GM18517 (cell line): ENCODE measurements at regions not wholly inside any gene's neighbourhood (a gene's known extent, or its start where the extent isn't known, plus 50 kb on each side); places are given as distances from the start of the nearest gene placed in this dataset.
"Not testable (repeated sequence)": the region's sequence is repeated elsewhere in the genome, so short reads cannot be mapped to it uniquely, and the experiment has no call there.

Experiments used
- ATAC-seq: cut with Tn5 transposase; IDR thresholded peaks from one replicate; pipeline ENCODE4 v1.9.1; 2021; ENCODE audit warnings: mild to moderate bottlenecking, moderate library complexity; ENCODE audit not compliant: unreplicated experiment

DNA sequence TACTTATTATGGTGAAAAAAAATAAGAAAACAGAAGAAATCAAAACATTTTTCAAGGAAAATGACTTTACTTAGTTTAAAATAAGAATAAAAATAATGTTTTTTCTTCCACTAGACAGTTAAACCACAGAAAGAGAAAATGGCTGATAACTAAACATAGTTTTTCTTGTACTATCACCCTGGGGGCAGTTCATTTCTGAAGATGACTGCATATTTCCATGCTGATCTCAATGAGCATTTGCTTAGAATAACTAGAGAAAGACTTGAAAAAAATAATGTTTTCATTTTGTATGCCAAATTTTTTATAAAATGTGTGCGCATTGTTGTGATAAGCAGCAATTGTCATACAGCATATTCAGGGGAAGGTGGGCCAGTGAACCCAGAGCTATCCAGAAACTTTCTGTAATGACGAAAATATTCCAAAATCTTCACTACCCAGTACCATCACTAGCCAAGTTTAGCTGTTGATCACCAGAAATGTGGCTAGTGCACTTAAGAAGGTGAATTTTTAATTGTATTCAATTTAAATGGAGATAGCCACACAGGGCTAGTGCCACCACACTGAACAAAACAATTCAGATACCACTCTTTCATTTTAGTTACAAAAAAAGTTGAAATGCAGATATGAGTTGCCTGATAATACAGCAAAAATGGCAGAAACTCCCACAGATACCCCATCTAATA, 513.4 kb upstream of the NETO1 start:
- no peak for ATAC-seq

GRCh38 chr18:73366713-73367112, 498.9 kb upstream of the NETO1 start:
- ATAC-seq: no peak

DNA sequence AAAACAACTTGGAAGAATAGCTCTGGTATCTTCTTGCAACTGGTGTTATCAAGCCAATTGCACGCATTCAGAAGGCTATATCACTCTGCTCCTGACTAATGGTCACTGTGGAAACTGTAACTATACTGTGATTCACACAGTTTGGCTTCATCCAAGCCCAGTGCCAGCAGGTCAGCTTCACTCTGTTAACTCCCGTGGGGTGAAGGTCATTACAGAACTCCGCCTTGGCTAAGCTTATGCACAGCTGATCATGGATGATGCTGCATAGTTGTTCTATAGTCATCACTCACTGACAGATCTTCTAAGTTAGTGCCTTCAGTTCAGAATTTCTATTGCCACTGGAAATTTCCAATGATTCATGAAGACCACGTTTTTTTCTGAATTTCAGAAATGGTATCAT, 497.2 kb upstream of the NETO1 start:
- no peak for ATAC-seq

DNA sequence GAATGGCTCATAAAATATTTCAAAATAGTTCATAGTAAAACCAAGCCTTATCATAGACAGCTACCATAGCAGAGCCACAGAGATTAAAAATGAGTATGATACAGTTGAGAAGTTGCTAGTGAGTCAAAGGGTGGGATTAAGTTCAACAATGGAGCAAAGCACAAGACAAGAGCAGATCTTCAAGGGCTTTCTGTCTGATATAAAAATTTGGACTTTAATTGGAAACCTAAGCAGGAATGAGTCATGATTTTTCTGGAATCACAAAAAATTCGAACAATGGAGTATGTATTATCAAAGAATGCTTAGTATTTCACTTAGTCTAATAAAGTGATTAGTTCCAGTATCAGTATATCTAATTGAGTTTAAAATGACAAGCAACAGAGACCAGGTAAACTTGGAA, 487.3 kb upstream of the NETO1 start:
- ATAC-seq: no peak

DNA sequence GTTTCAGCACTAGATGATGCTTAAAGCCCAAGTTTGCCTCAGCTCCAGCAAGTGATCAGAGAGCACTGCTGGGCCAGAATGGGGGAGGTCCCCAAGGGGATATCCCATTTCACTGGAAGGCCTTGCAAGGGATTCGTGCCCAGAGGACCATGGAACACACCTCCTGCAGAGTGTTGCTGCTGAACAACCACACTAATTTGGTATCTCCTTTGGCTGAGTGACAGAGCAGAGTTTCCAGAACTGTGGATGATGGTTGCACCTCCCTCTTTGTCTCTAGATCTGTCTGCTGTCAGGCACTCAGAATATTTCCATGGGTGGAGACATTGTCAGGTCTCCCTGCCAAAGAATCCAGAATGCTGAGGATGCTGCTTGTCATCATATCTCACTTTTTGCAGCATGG, 484.8 kb upstream of the NETO1 start:
- no peak for ATAC-seq

DNA sequence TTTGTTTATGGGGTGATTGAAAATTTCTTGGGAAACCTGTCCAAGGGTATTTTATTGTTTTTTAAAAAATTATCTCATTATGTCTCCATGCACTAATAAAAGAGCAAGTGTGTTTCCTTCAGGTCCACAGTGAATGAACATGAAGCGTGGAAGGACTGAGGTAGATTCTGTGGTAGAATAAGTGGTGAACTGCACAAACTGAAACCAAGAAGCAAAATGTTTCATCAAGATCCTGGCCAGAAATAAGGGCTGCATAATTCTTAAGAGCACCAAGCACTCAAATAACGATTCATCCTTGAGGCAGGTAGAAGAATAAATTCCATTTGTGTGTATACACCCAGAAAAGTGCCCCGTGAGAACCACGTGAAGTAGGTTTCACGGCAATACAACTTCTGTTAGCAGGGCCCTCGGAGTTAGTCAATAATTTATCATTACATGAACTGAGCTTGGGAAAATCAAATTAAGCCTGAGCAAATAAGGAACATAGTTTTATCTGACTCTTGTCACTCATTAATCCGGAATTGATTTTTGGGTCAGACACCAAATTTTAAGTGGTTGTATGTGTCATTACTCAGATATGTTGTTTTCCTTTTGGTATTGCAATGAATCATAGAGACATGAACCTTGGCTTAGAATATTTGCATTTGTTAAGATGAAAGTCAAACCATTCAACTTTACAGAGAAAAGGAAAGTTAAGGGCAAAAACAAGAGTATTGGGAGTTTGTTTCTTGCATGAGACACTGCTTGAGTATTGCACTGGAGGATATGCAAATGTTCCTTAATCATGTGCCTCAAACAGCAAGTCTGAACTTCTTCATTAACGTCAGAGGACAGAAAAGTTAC, 472.6 kb upstream of the NETO1 start:
- no peak for ATAC-seq

- ATAC-seq: no peak
Observed at GRCh38 chr18:73331212-73331772, 463.5 kb upstream of the NETO1 start.

DNA sequence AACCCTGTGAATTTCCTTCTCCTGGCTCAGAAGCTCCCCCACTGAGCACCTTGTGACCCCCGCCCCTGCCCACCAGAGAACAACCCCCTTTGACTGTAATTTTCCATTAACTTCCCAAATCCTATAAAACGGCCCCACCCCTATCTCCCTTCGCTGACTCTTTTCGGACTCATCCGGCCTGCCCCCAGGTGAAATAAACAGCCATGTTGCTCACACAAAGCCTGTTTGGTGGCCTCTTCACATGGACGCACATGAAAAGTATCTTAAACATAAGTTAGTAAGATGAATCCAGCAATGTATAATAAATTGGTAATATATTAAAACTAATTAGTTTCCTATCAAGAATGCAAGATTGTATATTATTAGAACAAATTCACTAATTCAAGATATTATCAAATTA, 462.3 kb upstream of the NETO1 start:
- not testable (repeated sequence) for ATAC-seq

DNA sequence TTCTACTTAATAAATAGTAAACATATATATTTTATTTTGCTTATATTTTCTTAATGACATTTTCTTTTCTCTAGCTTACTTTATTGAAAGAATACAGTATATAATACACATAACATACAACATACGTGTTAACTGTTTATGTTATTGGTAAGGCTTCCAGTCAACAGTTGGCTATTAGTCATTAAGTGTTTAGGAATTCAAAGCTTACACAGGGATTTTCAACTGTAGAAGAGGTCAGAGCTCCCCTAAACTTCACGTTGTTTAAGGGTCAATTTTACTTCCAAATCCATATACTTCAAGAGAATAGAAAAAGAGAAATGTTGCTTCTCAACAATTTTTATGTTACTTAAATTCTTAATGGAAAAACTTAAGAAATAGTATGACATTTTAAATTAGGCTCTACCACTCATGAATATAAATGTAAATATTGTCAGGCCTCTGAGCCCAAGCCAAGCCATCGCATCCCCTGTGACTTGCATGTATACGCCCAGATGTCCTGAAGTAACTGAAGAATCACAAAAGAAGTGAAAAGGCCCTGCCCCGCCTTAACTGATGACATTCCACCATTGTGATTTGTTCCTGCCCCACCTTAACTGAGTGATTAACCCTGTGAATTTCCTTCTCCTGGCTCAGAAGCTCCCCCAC, 456.5 kb upstream of the NETO1 start:
- ATAC-seq: not testable (repeated sequence)

DNA sequence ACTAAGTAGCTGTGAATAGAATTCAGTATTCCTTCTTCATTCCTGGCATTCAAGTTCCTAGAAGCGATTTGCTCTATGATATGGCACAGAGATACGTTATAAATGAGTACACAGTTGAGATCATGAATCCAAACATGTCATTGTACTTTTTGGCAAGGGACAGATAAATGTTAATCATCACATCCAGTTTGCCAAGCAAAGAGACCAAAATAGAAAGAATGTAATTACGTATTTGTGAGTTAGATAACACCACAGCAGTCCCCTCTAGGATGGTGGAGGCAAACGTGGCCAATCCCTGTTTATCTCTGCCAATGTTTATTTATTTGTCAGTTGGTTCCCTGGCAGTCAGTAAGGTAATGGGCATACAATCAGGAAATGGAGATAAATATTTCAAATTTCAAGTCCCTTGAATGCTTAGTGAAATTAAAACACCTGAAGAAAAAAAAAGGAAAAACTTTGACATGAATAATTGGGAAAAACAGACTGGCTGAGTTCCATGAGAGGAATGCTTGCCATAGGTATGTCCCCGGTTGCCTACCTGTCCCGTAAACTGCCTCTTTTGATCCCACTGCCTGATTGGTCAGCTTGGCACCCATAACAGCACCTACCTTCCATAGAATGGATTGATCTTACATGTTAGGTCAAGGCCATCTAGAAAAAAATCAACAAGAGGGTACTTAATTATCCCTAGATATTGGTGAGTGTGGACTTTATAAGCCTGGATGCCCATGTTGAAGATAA, 451.1 kb upstream of the NETO1 start:
- ATAC-seq: no peak

GRCh38 chr18:73316513-73316912, 448.7 kb upstream of the NETO1 start:
- no peak for ATAC-seq

GRCh38 chr18:73315381-73315780, 447.6 kb upstream of the NETO1 start:
- no peak for ATAC-seq

- ATAC-seq: no peak
Observed at GRCh38 chr18:73313476-73313875, 445.7 kb upstream of the NETO1 start.

DNA sequence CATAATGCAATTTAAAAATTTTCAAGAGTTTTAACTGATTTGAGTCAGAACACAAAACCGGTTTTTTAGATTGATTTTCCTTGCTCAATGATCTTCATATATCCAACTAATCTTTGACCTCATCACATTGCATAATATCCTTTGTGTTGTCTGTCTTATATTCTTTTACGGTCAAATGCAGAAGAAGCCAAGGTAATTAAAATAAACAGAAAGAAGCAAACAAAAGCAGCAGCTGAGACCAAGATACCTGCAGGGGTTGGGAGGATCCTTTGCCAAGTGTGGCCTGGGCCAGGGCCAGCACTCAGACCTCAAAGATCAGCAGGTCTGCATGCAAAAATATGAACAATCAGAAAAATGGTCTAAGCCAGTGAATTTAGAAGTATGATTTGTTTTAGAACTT, 428.9 kb upstream of the NETO1 start:
- ATAC-seq: no peak

- ATAC-seq: no peak
Observed at GRCh38 chr18:73292156-73292555, 424.4 kb upstream of the NETO1 start.

GRCh38 chr18:73288813-73289212, 421.0 kb upstream of the NETO1 start:
- ATAC-seq: no peak

DNA sequence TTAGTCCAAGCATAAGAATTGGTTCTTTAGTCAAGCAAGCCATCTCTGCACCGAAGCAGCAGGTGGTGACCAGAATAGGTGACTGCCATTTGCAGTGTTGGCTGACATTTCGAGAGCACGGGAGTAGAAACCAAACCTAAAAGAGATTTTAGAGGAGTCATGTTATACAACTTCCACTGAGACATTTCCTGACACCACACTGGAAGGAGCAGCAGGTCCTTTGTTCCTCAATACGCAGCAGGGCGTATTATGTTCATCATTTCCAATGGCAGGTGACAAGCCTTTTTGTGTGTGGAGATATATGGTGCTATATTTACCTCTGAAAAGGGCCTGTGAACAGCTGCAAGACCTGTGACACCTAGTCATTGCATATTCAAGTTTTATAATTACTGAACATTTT, 418.8 kb upstream of the NETO1 start:
- no peak for ATAC-seq

DNA sequence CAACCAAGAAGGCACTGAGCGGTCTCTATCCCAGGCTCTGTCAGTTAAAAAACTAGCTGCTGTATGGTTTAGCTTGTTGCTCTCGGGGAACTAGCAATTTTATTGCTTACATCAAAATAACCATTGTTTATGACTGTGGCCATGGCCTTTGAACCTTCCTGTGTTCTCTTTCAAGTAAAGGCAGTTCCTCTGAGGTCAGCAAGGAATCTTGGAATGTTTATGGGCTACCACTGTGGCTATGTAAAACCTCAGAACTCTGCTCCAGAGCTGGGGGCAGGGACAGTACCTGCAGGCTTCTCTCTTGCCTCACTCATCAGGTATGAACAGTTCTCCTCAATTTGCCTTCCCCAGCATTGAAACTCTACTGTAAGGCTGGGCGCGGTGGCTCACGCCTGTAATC, 416.0 kb upstream of the NETO1 start:
- ATAC-seq: no peak

GRCh38 chr18:73283032-73283431, 415.2 kb upstream of the NETO1 start:
- no peak for ATAC-seq

GRCh38 chr18:73279498-73279897, 411.7 kb upstream of the NETO1 start:
- ATAC-seq: no peak
